Activated CD4-positive, alpha-beta T cell treated with anti-CD3 and anti-CD28 coated beads, Interleukin-2, Interleukin-4, amounts not matched to agents 100 ng/mL and 50 ng/mL, durations not matched to agents 16 hours and 8 hours (primary cell): ENCODE measurements at regions not wholly inside any gene's neighbourhood (a gene's known extent, or its start where the extent isn't known, plus 50 kb on each side); places are given as distances from the start of the nearest gene placed in this dataset.
"Not testable (repeated sequence)": the region's sequence is repeated elsewhere in the genome, so short reads cannot be mapped to it uniquely, and the experiment has no call there.

Source experiments
- DNase-seq: peaks from one replicate; pipeline ENCODE4 v3.0.0-alpha.2; 2020; ENCODE audit warnings: low spot score

DNA sequence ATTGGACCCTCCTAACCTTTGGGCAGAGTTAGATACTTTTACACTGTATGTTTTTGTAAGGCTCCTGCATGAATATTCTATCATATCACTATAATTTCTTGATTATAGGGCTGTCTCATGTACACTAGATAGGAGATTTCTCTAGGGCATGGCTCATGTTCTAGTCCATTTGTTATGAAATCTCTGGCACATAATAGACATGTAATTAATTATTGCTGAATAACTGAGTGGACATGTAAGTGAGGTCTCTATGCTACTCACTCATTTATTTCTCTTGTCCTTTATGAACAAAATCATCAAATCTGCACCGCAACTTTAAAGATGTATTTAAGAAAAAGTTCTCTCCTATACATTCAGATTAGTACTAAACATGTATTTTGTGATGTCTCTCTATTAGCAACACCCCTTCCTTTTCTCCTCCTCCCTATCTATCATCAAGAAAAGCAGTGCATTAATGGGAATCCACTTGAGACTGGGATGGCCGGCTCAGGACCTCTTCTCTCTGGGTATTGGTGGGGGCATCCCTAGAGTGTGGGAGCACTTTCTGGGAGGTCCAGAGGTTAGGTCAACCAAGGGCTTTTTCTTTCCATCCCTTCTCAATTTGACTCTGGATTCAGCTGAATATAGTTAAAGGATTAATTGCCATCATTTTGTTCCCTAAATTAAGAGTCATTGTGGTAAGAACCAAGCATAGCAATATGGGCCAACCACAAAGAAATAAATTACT, 168.0 kb upstream of the HMGA2 start:
- DNase-seq: no peak

DNA sequence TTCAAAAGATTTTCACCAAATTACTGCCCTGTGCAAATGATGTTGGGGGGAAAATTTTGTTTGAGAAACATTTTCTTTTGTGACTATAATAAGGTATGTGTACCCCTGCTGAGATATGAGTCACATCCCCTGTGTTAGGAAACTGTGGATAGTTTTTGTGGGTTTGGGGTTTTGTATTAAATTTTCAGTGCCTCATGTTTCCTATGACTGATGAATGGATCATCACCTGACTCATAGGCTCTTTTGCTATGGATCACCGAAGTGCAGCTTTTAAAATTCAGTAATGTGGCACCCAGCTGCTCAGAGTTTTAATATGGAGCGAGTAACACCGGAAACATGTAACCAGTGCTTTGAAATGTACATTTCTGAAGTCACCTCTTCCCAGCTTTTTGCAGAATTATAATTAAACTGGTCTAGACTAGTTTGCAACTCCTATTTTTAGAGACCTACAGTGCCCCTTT, 167.4 kb upstream of the HMGA2 start:
- peak; percentile 84 for DNase-seq

DNA sequence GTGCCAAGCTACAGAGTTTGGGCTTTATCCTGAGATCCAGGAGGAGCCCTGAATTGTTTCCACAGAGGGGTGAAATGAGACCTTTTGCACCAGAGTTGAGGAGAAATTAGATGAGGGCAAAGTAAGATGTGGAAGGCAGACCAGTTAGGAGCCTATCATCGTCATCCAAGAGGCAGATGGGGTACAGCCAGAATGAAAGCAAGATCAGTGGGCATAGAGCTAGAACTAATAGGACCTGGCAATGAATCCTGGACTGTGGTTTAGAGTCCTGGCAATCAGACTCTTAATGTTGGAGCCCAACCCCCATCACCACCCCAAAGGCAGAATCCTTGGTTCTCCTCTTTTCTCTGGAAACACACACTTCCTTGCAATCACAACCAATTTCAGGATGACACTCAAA, 166.6 kb upstream of the HMGA2 start:
- no peak for DNase-seq

DNA sequence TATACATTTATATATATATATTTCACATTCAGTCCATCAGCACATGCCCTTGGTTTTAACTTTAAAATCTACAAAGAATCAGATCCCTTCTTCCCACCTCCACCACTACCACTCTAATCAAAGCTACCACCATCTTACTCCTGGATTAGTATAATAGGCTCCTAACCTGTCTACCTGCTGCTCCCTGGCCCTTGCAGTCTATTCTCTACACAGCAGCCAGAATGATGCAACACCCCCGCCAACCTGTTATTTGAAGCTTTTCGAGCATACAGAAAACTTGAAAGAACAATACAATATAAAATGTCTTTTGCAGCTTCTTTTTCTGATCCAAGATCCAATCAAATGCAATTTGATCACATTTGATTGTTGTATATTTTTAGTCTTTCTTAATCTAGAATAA, 165.9 kb upstream of the HMGA2 start:
- no peak for DNase-seq

DNA sequence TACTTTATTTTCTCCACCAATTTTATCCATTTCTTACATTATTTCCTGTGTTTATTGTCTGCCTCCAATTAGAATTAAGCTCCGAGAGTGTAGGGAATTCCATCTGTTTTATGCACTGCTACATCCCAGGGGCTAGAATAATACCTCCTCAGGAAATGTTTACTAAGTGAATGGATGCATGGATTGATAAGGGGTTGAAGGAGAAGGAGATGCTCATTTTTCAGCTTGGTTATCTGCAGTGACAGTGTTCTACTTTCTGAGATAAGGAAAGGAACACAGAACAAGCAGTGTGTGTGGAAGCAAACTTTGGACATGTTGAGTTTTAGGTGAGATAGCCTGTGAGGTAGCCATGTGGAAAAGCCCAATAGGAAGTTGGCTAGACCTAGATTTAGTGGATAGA, 164.6 kb upstream of the HMGA2 start:
- no peak for DNase-seq

DNA sequence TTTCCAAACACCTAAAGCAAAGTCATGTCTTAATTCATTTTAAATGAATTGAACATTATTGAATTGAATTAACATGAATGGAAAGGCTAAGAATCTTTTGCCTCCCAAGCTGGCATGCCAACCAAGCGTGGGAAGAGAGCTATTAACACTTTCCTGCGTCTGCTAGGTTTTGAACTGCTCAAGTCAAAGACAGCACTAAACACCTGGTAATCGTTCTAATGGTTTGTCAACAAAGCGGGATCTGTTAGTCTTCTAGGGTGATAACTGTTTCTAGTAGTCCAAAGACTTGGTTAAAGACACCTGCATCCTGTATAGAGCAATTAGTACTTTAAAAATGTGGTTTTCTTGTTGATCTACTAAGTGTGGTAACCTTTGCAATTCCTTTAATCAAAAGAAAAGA, 164.2 kb upstream of the HMGA2 start:
- no peak for DNase-seq

DNA sequence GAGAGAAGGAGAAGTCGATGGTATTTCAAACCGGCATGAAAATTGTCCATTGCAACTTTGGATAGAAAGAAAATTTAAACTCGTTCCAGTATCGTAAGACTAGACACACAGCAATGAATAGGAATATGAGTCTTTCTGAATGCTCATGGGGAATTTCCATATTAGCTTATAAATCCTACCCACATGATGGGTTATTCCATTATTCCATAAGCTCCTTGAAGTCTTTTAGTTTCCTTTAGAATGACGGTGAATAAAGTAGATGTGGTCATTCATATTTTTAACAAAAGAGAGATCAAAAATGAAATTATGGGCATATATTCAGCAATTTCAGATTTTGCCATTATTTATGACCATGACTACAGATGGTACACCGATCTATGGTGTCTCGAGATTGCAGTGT, 163.4 kb upstream of the HMGA2 start:
- DNase-seq: no peak

DNA sequence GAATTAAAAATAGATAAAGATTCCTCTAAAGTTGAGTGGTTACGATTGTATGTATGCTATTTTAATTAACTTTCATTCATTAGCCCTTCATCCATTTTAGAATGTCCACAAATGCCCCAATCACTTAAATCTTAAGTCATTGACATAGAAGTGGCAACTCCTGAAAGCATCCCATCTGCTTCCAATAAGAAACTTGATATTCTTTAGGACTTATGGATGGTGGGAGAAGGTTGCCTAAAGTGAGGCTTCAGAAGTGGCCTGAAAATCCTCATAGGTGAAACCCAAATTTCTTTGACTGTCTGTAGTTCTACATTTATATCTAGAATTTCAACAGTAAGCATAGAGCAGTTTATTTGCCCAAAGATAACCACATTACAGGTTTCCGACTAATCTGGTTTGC, 161.7 kb upstream of the HMGA2 start:
- no peak for DNase-seq

DNA sequence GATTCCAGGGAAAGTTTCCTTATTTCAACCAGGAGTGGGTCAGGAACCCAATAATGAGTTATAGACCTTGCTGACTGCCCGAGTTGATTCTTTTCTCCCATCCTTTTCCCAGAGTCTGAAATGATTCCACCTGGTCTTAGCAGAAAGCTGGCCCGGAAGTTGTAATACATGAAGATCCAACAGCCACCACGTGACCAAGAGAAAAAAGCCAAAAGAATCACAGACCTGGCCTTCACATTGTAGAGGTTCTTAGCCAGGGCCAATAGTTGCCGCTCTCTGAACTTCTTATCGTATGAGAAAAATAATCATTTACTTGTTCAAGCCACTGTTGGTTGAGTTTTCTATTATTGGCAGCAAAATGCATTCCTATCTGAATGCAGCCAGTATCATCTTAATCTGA, 161.2 kb upstream of the HMGA2 start:
- DNase-seq: no peak

DNA sequence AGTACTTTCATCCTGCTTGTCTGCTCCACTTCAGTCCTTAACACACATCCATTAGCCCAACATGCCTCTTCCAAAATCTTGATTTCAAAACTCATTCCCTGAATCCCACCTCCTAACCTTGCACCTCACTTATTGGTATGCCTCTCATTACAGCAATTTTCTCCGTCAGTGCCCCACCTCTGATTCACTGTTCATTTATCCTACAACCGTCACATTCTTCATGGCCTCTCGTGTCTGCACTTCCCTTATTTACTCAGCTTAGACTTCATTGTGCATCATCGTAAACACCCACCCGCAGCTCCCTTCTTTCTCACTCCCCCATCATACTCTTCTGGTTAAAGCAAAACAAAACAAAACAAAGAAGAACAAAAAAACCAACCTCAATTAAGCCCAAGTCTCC, 160.6 kb upstream of the HMGA2 start:
- no peak for DNase-seq

DNA sequence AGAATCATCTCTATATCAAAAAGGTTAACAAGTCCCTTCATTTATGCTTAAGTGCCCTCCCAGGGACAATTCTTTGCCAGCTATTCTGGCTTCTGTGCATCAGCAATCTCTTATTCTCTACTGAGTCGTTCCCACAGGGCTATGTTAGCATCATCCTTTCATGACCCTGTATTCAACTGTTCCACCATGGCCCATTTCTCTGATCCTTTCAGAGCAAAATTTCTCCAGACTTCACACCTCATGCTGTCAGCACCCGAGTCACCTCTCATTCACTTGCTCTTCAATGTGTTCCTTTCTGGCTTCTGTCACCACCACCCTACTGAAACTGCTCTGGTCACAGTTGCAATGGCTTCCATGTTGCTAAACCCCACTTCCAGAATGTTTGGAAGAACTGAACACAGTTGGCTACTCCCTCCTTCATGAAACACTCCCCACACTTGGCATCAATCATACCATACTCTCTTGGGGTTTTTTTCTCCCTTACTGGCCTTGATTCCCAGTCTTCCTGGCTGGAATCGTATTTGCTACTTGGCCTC, 159.5 kb upstream of the HMGA2 start:
- no peak for DNase-seq

DNA sequence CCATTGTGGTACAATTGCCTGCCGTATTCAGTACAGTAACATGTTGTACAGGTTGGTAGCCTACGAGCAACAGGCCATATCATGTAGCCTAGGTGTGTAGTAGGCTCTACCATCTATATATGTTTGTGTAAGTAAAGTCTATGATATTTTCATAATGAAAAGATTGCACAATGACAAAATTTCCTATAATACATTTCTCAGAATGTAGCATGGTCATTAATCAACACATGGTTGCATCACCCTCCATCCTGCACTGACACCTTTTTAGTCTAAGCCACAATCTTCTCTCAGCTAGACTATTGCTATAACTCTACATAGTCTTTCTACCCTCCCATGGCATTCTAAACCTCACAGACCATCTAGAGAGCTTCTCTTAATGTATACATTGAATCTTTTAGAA, 158.5 kb upstream of the HMGA2 start:
- DNase-seq: peak; percentile 24

DNA sequence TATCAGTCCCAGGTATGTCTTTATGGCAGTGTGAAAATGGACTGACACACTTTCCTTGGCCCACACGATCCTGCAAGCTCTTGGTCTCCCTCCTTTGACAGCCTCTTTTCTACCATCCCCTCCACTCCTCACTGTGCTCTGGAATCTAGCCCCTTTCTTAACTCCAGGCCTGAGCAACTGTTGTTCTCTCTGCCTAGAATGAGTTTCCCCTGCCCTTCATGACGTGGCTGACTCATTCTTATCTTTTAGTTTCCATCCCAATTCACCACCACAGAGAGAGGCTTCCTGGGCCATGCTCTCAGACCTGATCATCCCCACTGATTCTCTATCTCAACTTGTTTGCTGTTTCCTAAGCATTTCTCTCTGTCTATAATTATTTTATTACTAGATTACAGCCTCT, 157.4 kb upstream of the HMGA2 start:
- DNase-seq: peak; percentile 70

DNA sequence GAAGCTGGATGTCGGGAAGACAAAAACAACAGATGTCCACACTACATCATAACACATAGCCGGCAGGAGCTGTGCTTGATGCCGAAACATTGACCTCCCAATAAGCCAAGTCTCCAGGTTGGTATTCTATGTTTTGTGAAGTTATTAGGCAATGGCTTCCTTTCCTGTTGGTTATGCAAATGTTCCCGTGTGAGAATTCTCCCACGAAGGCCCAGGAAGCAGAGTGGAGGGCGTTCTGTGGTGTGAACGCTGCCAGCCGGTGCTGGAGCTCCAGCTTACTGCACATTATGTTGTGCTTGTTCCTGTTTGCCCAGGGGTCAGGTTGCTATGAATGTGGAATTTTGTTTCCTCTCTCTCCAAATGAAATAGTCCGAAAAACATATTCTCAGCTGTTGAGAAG, 156.4 kb upstream of the HMGA2 start:
- DNase-seq: no peak

DNA sequence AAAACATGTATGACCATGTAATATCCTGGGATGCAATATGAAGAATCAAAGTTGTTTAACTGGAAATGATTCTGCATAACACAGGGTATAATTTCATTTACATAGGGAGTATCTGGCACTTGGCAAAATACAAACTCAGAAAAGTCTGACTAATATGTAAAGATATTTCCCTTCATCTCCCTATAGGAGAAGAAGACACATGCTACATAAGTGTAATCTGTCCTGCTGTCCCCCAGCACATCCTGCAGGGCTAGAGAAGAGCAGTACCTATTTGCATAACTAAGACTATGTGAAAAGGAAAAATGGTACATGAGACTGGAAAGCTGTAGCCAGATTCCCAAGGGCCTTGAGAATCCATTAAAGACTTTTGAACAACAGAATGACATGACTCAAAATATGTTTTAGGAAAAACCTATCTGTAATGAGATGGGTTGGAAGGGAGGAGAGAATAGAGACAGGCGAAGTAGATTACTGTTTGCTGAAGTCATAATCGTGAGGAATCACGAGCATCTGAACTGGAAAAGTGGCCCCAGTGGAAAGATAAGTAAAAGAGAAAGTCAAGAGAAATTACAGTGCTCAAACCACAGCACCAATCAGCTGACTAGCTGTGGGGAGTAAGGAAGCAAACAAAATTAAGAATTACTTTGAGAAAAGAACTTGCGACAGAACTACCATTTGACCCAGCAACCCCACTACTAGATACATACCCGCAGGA, 155.1 kb upstream of the HMGA2 start:
- no peak for DNase-seq

DNA sequence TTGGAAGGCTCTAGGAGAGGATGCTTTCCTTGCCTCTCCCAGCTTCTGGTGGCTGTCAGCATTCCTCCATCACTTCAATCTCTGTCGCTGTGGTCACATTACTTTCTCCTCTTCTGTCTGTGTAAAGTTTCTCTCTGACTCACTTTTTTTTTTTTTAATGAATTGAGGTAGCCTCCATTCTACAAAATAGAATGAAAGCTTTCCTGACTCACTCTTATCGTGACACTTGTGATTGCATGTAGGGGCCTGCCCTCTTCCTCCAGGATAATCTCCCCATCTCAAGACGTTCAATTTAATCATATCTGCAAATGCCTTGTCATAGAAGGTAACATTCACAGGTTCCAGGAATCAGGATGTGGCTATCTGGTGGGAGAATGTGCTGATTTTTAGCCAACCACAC, 153.5 kb upstream of the HMGA2 start:
- peak; percentile 20 for DNase-seq

DNA sequence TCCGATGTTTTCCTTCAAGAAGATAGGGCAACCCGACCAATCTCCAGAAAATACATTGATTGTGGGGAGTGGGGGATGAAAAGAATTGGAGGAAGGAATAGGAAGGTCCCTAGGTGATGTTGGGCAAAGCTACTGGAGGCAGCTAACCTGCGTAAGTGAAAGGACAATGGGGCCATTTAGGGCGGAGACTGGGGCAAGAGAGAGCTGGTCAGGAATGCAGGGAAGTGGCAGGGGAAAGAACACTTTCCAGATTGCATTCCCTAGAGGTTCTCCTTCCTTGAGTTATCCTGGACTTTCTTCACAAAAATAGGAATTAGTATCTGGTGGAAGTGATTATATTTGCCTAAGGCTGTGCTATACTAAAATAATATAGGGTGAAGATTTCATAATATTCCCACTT, 151.8 kb upstream of the HMGA2 start:
- DNase-seq: no peak

DNA sequence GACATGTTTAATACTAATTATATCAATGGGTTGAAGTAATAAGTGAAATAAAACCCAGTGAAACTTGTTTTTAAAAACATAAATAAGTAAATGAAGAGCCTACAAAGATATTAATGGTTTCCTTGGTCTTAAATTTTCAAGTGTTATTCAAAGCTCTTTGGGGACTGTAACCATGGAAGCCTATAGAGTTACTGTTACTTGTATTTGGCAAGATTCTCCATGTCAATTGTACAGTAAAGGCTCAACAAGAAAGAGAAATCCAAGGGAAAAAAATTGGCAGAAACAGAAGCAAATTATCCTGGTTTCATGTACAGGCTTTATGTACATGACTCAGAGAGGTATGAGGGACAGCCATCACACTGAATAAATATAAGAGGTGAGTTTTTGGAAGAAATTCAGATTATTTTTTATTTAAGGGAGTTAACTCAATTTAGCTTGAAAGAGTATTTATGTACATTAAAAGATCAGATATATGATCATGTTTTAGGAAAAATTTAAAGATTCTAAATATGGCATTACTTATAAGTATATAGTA, 151.1 kb upstream of the HMGA2 start:
- DNase-seq: no peak

DNA sequence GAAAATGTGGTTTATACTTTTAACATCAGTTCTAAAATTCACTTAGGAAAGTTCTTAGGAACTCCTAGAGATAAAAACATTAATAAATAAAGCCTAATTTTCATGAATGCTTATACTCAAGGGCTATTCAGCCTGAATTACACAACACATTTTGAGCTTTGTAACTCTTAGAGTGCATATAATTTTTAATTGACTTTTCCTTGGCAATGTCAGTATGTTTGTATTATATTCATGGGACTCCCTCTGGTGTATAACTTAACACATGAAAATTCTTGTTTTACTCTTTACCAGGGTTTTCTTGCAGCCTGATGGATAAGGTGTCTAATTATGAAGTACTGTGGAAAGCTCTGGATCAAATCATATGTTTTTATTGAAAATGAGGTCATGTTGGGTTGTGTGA, 150.6 kb upstream of the HMGA2 start:
- DNase-seq: no peak

DNA sequence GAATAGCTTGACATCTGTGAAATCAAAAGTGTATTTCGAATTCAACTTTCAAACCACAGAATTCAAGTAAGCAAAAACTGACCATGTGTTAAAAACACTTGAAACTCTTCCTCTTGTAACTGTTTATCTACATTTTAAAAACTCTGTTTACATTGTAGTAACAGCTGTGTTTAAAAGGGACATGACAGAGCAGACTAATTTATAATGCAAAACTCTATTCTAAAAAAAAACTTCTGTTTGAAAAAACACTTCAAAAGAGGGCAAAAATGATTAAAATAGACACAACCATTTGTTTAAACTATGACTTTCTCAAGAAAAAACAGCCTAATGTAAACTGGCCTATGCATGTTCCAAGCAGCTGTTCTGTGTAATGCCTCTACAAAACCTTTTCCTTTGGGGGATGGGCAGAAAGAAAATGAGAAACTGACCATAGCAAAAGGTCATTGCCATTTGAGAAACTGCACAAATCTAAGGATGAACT, 149.1 kb upstream of the HMGA2 start:
- no peak for DNase-seq

DNA sequence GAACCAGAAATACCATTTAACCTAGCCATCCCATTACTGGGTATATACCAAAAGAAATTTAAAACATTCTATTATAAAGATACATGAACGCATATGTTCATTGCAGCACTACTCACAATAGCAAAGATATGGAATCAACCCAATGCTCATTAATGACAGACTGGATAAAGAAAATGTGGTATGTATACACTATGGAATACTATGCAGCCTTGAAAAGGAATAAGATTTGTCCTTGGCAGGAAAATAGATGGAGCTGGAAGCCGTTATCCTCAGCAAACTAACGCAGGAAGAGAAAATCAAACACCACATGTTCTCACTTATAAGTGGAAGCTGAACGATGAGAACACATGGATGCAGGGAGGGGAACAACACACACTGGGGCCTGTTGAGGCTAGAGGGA, 146.1 kb upstream of the HMGA2 start:
- not testable (repeated sequence) for DNase-seq

DNA sequence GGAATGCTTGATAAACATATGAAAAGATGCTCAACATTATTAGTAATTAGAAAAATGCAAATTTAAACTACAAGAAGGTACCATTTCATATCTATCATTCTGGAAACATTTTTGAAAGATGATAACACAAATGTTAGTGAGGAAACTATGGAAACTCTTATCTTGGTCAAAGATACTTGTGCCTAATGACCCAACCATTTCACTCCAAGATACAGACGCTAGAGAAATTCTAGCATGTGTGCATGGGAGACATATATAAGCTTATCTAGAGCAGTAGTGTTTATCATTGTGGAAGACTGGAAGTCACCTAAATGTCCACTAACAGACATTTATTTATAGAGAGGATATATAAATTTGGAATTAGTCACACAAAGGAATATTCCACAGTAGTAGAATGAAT, 143.1 kb upstream of the HMGA2 start:
- no peak for DNase-seq

DNA sequence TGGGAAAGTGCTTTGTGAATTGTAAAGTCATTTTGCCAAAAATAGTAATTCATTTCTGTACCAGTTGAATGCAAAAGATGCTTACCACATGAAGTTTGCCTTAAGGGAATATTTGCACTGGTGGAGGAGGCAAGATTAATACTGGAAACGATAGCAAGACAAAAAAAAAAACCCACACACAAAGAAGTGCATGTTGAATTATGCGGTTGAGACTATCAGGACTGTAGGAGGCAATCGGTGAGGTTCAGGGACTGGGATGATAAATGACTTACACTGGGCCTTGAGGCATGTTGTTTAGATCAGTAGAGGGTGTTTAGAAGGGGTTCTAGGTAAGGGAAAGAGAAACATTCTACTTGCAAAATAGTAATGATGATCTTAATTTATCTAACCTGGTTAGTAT, 142.2 kb upstream of the HMGA2 start:
- DNase-seq: no peak
